CD1c-positive myeloid dendritic cell (primary cell): ENCODE measurements at regions not wholly inside any gene's neighbourhood (a gene's known extent, or its start where the extent isn't known, plus 50 kb on each side); places are given as distances from the start of the nearest gene placed in this dataset.
A peak's percentile ranks its signal among the peaks of the same experiment; 100 is the strongest.
"Not testable (repeated sequence)": the region's sequence is repeated elsewhere in the genome, so short reads cannot be mapped to it uniquely, and the experiment has no call there.

Experiments
- DNase-seq: peaks from one replicate; pipeline ENCODE4 v3.0.0-alpha.2; 2016; ENCODE audit errors: extremely low spot score

- DNase-seq, result no peak
These were observed 54.4 kb upstream of the JAK1 start for GRCh38 chr1:65020774-65021173.

- DNase-seq, result peak; percentile 7
These were observed 55.4 kb upstream of the JAK1 start for GRCh38 chr1:65021795-65022194.

- DNase-seq, result no peak
These were observed 55.9 kb upstream of the JAK1 start for GRCh38 chr1:65022216-65022615.

- DNase-seq, result no peak
These were observed 59.4 kb upstream of the JAK1 start for GRCh38 chr1:65025794-65026193.

GRCh38 chr1:65026235-65026634 lies 59.9 kb upstream of the JAK1 start:
- DNase-seq, result no peak

GRCh38 chr1:65027666-65028358 lies 61.5 kb upstream of the JAK1 start:
- peak; percentile 29 for DNase-seq

GRCh38 chr1:65029434-65029833 lies 63.1 kb upstream of the JAK1 start:
- DNase-seq, result not testable (repeated sequence)

GRCh38 chr1:65034879-65035278 lies 68.5 kb upstream of the JAK1 start:
- not testable (repeated sequence) for DNase-seq

GRCh38 chr1:65036570-65037051 lies 70.3 kb upstream of the JAK1 start:
- no peak for DNase-seq

GRCh38 chr1:65039066-65039465 lies 72.7 kb upstream of the JAK1 start:
- DNase-seq, result no peak

- DNase-seq, result no peak
These were observed 73.2 kb upstream of the JAK1 start for GRCh38 chr1:65039508-65039907.

- no peak for DNase-seq
These were observed 76.1 kb upstream of the JAK1 start for GRCh38 chr1:65042467-65042866.

GRCh38 chr1:65044411-65044810 lies 78.1 kb upstream of the JAK1 start:
- DNase-seq, result no peak

GRCh38 chr1:65045022-65045817 lies 78.9 kb upstream of the JAK1 start:
- DNase-seq, result no peak

- no peak for DNase-seq
These were observed 82.0 kb upstream of the JAK1 start for GRCh38 chr1:65048335-65048734.

- DNase-seq, result no peak
These were observed 83.8 kb upstream of the JAK1 start for GRCh38 chr1:65049941-65050713.

GRCh38 chr1:65050735-65051134 lies 84.4 kb upstream of the JAK1 start:
- no peak for DNase-seq

- peak; percentile 43 for DNase-seq
These were observed 88.1 kb upstream of the JAK1 start for GRCh38 chr1:65054481-65054880.

- peak; percentile 61 for DNase-seq
These were observed 89.4 kb upstream of the JAK1 start for GRCh38 chr1:65055747-65056146.

GRCh38 chr1:65056234-65056633 lies 89.9 kb upstream of the JAK1 start:
- peak; percentile 78 for DNase-seq

- no peak for DNase-seq
These were observed 90.5 kb upstream of the JAK1 start for GRCh38 chr1:65056866-65057265.

- peak; percentile 61 for DNase-seq
These were observed 88.0 kb upstream of the AK4 start for GRCh38 chr1:65059930-65060538.
